CD14-positive monocyte (primary cell): ENCODE measurements at regions not wholly inside any gene's neighbourhood (a gene's known extent, or its start where the extent isn't known, plus 50 kb on each side); places are given as distances from the start of the nearest gene placed in this dataset.

ENCODE experiments used
- DNase-seq, 3 donors: peaks; one replicate each; pipeline ENCODE4 v3.0.0-alpha.2; 2011 to 2022
- H2AFZ ChIP-seq: 2 replicates; pipeline ENCODE4 v1.6.0; 2012; ENCODE audit warnings: mild to moderate bottlenecking, low read depth, low read length, inconsistent platforms; ENCODE audit not compliant: insufficient read depth, poor library complexity, severe bottlenecking
- H3K27ac ChIP-seq, 2 donors: 1 replicate in 1 of 2; 2 replicates in 1 of 2; pipeline ENCODE4 v1.5.1; 2012 to 2013; ENCODE audit warnings: low read length in 2 of 2, control low read depth in 1 of 2, inconsistent platforms in 1 of 2, low read depth in 1 of 2, mild to moderate bottlenecking in 1 of 2
- H3K27me3 ChIP-seq, 2 donors: one replicate each; pipeline versions ENCODE4 v1.6.0 to v1.6.1; 2011 to 2013; ENCODE audit warnings: low read length in 2 of 2; ENCODE audit not compliant: control insufficient read depth in 2 of 2, insufficient read depth in 2 of 2
- H3K36me3 ChIP-seq, 2 donors: replicated peaks in 1 of 2; 1 replicate in 1 of 2; 2 replicates in 1 of 2; pipeline versions ENCODE4 v1.5.1 to v1.6.1; 2012 to 2013; ENCODE audit warnings: low read length in 2 of 2, control low read depth in 1 of 2, inconsistent platforms in 1 of 2, mild to moderate bottlenecking in 1 of 2; ENCODE audit not compliant: insufficient read depth in 2 of 2, control insufficient read depth in 1 of 2
- H3K4me1 ChIP-seq, 2 donors: 1 replicate in 1 of 2; 2 replicates in 1 of 2; pipeline versions ENCODE4 v1.5.1 to v1.6.1; 2012 to 2013; ENCODE audit warnings: low read length in 2 of 2, control low read depth in 1 of 2, inconsistent platforms in 1 of 2, mild to moderate bottlenecking in 1 of 2, moderate library complexity in 1 of 2; ENCODE audit not compliant: insufficient read depth in 2 of 2, control insufficient read depth in 1 of 2
- H3K4me2 ChIP-seq: replicated peaks from 2 replicates; pipeline ENCODE3; 2012; ENCODE audit warnings: low read length, moderate library complexity, mild to moderate bottlenecking; ENCODE audit not compliant: poor library complexity, severe bottlenecking; ENCODE audit errors: extremely low read depth
- H3K4me3 ChIP-seq, 3 experiments: fragments of 200-600 bp in 1 of 3; sonication (generic) in 1 of 3; replicated peaks in 1 of 3; 1 replicate in 2 of 3; 2 replicates in 1 of 3; pipeline ENCODE4 v1.5.1; 2011 to 2013; ENCODE audit warnings: low read length in 3 of 3, mild to moderate bottlenecking in 3 of 3, control low read depth in 2 of 3, low read depth in 2 of 3, inconsistent platforms in 1 of 3, moderate library complexity in 1 of 3
- H3K79me2 ChIP-seq: 2 replicates; pipeline ENCODE4 v1.6.0; 2012; ENCODE audit warnings: mild to moderate bottlenecking, control low read depth, inconsistent platforms, low read length, moderate library complexity; ENCODE audit not compliant: insufficient read depth
- H3K9ac ChIP-seq: 2 replicates; pipeline ENCODE4 v1.6.0; 2017; ENCODE audit warnings: low read length, mild to moderate bottlenecking; ENCODE audit not compliant: insufficient read depth, poor library complexity, severe bottlenecking
- H3K9me3 ChIP-seq, 2 donors: replicated peaks in 1 of 2; 1 replicate in 1 of 2; 2 replicates in 1 of 2; pipeline versions ENCODE4 v1.5.1 to v1.6.1; 2012 to 2013; ENCODE audit warnings: low read length in 2 of 2, control low read depth in 1 of 2; ENCODE audit not compliant: control insufficient read depth in 1 of 2, insufficient read depth in 1 of 2
- H4K20me1 ChIP-seq: 2 replicates; pipeline ENCODE4 v1.6.0; 2012; ENCODE audit warnings: mild to moderate bottlenecking, low read length, control low read depth, moderate library complexity; ENCODE audit not compliant: insufficient read depth
- H3K27ac Mint-ChIP-seq, 7 donors: one replicate each; pipeline ENCODE4 v1.8.0; 2020; ENCODE audit warnings: mild to moderate bottlenecking in 7 of 7, mixed read lengths in 7 of 7, moderate library complexity in 6 of 7, inconsistent platforms in 2 of 7
- H3K27me3 Mint-ChIP-seq, 3 donors: one replicate each; pipeline ENCODE4 v1.8.0; 2021 to 2022; ENCODE audit warnings: low read depth in 3 of 3, mild to moderate bottlenecking in 3 of 3, mixed read lengths in 3 of 3, moderate library complexity in 3 of 3, inconsistent platforms in 1 of 3
- H3K36me3 Mint-ChIP-seq, 2 donors: one replicate each; pipeline ENCODE4 v1.8.0; 2020; ENCODE audit warnings: mixed read lengths in 2 of 2, inconsistent platforms in 1 of 2, mild to moderate bottlenecking in 1 of 2
- H3K4me1 Mint-ChIP-seq: one replicate; pipeline ENCODE4 v1.8.0; 2020; ENCODE audit warnings: mild to moderate bottlenecking, mixed read lengths
- H3K4me3 Mint-ChIP-seq, 2 donors: one replicate each; pipeline ENCODE4 v1.8.0; 2020; ENCODE audit warnings: mild to moderate bottlenecking in 2 of 2, mixed read lengths in 2 of 2, moderate library complexity in 1 of 2
- H3K9me3 Mint-ChIP-seq, 7 donors: one replicate each; pipeline ENCODE4 v1.8.0; 2020 to 2022; ENCODE audit warnings: mixed read lengths in 7 of 7, mild to moderate bottlenecking in 6 of 7, moderate library complexity in 6 of 7, inconsistent platforms in 2 of 7
- WGBS: methylation state at CpG from one replicate; pipeline ENCODE4 v1.1.5; 2013; ENCODE audit warnings: missing lambda C conversion rate; ENCODE audit not compliant: insufficient coverage; 5-methylcytosine and 5-hydroxymethylcytosine counted together
- intact Hi-C, 2 donors: fragments of 100-400 bp; cut with micrococcal nuclease; formaldehyde crosslinking; loops; one replicate each; pipeline versions ENCODE4 v1.15.0 to v1.15.1; 2023
- TF ChIP-seq, protein P1 (sequence below): fragments of 200-600 bp; IDR thresholded peaks from one replicate; pipeline ENCODE4 v1.8.0; 2022; ENCODE audit warnings: antibody characterized with exemption, mild to moderate bottlenecking

DNA sequence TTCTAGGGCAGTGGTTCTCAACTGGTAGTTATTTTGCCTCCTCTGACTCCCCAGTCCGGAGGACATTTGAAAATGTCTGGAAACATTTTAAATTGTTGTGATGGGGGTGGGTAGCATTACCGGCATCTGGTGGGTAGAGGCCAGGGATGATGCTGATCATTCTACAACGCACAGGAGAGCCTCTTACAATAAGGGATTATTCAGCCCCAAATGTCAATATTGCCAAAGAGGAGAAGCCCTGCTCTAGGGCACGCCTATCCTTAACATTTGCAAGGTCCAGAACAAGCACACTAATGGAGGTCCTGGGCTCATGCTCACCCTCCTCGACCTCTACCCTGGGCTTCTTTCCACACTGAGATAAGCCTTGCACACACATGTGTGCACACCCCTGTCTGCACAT lies 106.4 kb downstream of the MINAR1 start:
- Histone ChIP-seq H3K9me3 (no peaks in the 10 kb centered on the region), H3K9ac (no peak overlapping the region), H4K20me1 (no peaks in the 10 kb centered on the region), H3K79me2 (no peaks in the 10 kb centered on the region), H3K4me2 (no peak overlapping the region), H3K27ac (no peak overlapping the region), H3K36me3 (no peaks in the 10 kb centered on the region), H2AFZ (no peak overlapping the region), H3K27me3 (no peaks in the 10 kb centered on the region), H3K4me3 (no peak overlapping the region), H3K4me1 (no peaks in the 10 kb centered on the region)
- DNase-seq: no peak
- no peak overlapping the region for H3K27ac Mint-ChIP-seq
- no peaks in the 10 kb centered on the region for H3K9me3 Mint-ChIP-seq
- H3K27me3 Mint-ChIP-seq: peaks cover 3 to 6% (median 5%) of the 10 kb centered on the region in 3 donors
- intact Hi-C loops: no loop called here
- H3K36me3 Mint-ChIP-seq: no peaks in the 10 kb centered on the region
- TF ChIP-seq, protein P1, sequence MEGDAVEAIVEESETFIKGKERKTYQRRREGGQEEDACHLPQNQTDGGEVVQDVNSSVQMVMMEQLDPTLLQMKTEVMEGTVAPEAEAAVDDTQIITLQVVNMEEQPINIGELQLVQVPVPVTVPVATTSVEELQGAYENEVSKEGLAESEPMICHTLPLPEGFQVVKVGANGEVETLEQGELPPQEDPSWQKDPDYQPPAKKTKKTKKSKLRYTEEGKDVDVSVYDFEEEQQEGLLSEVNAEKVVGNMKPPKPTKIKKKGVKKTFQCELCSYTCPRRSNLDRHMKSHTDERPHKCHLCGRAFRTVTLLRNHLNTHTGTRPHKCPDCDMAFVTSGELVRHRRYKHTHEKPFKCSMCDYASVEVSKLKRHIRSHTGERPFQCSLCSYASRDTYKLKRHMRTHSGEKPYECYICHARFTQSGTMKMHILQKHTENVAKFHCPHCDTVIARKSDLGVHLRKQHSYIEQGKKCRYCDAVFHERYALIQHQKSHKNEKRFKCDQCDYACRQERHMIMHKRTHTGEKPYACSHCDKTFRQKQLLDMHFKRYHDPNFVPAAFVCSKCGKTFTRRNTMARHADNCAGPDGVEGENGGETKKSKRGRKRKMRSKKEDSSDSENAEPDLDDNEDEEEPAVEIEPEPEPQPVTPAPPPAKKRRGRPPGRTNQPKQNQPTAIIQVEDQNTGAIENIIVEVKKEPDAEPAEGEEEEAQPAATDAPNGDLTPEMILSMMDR: no peak
- WGBS: 82% methylated on average over 4 of the region's 5 CpGs
- no peaks in the 10 kb centered on the region for H3K4me1 Mint-ChIP-seq
- H3K4me3 Mint-ChIP-seq: no peak overlapping the region

DNA sequence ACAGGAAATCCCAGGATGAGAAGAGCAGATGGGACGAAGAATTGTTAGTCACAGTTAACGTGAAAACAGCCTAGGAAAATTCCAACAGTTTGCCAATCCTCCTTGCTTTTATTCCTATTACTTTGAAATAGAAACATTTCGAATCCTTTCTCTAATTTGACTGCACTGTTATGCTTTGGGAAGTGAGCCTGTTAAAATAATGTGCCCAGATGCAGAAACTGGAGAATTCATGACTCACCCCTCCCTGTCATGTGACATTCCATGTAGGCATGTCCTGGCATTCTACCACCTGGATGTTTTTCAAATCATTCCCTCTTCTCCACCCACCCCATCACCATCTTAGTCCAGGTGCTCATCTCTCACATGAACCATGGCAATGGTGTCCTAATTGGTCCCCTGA lies 107.3 kb downstream of the MINAR1 start:
- no peak for DNase-seq
- no peak overlapping the region for H3K9ac ChIP-seq
- Mint-ChIP-seq H3K9me3 (no peaks in the 10 kb centered on the region), H3K4me1 (no peaks in the 10 kb centered on the region), H3K36me3 (no peaks in the 10 kb centered on the region), H3K27ac (no peak overlapping the region), H3K4me3 (no peak overlapping the region), H3K27me3 (peaks cover 0 to 7% (median 5%) of the 10 kb centered on the region in 3 donors)
- no peak overlapping the region for H3K4me3 ChIP-seq
- no CpG with 5 or more reads among the region's 3 CpGs for WGBS
- H3K36me3 ChIP-seq: no peaks in the 10 kb centered on the region
- H3K27ac ChIP-seq: no peak overlapping the region
- no peaks in the 10 kb centered on the region for H3K27me3 ChIP-seq
- TF ChIP-seq, protein P1: no peak
- H4K20me1 ChIP-seq: no peaks in the 10 kb centered on the region
- no peak overlapping the region for H3K4me2 ChIP-seq
- intact Hi-C loops: no loop called here
- no peak overlapping the region for H2AFZ ChIP-seq
- H3K79me2 ChIP-seq: no peaks in the 10 kb centered on the region
- no peaks in the 10 kb centered on the region for H3K9me3 ChIP-seq
- no peaks in the 10 kb centered on the region for H3K4me1 ChIP-seq
